ENCODE measurements at regions not wholly inside any gene's neighbourhood (a gene's known extent, or its start where the extent isn't known, plus 50 kb on each side); places are given as distances from the start of the nearest gene placed in this dataset.
"Not testable (repeated sequence)": the region's sequence is repeated elsewhere in the genome, so short reads cannot be mapped to it uniquely, and the experiment has no call there.

GRCh38 chr16:46519063-46519462 is 102.1 kb downstream of the SHCBP1 start:
- DNase-seq = no peak

- no peak for DNase-seq
Observed at GRCh38 chr16:46496701-46497100, 124.5 kb downstream of the SHCBP1 start.

GRCh38 chr16:46482895-46483294 is 138.3 kb downstream of the SHCBP1 start:
- DNase-seq = no peak

GRCh38 chr16:46466239-46466638 is 154.9 kb downstream of the SHCBP1 start:
- DNase-seq = no peak

GRCh38 chr16:46454801-46455200 is 166.4 kb downstream of the SHCBP1 start:
- DNase-seq = not testable (repeated sequence)

GRCh38 chr16:46428108-46429061 is 192.8 kb downstream of the SHCBP1 start:
- no peak for DNase-seq

- no peak for DNase-seq
Observed at GRCh38 chr16:46427340-46428107, 193.7 kb downstream of the SHCBP1 start.

GRCh38 chr16:46426336-46426735 is 194.8 kb downstream of the SHCBP1 start:
- DNase-seq = no peak

- no peak for DNase-seq
Observed at GRCh38 chr16:46404028-46404427, 217.2 kb downstream of the SHCBP1 start.

- DNase-seq = peak; percentile 49
Observed at GRCh38 chr16:46398559-46398958, 222.6 kb downstream of the SHCBP1 start.

GRCh38 chr16:46396883-46397270 is 224.3 kb downstream of the SHCBP1 start:
- peak; percentile 27 for DNase-seq

- DNase-seq = peak; percentile 40
Observed at GRCh38 chr16:46396131-46396882, 224.9 kb downstream of the SHCBP1 start.

- DNase-seq = peak; percentile 35
Observed at GRCh38 chr16:46395391-46395921, 225.7 kb downstream of the SHCBP1 start.

- not testable (repeated sequence) for DNase-seq
Observed at GRCh38 chr16:46394963-46395362, 226.2 kb downstream of the SHCBP1 start.

GRCh38 chr16:46394149-46394548 is 227.0 kb downstream of the SHCBP1 start:
- DNase-seq = peak; percentile 30

- DNase-seq = peak; percentile 55
Observed at GRCh38 chr16:46392930-46393722, 228.1 kb downstream of the SHCBP1 start.

- DNase-seq = peak; percentile 80
Observed at GRCh38 chr16:46390660-46391462, 230.3 kb downstream of the SHCBP1 start.

- DNase-seq = peak; percentile 88
Observed at GRCh38 chr16:46389561-46390041, 231.6 kb downstream of the SHCBP1 start.

- not testable (repeated sequence) for DNase-seq
Observed at GRCh38 chr16:46388939-46389491, 232.2 kb downstream of the SHCBP1 start.

GRCh38 chr16:46388354-46388753 is 232.8 kb downstream of the SHCBP1 start:
- DNase-seq = not testable (repeated sequence)
